Stimulated activated memory B cell treated with anti-CD40 and anti-IgM and Interleukin-4, amounts not matched to agents 10 μg/mL and 1 μg/mL and 100 μg/mL, for 72 hours (primary cell): ENCODE measurements at regions not wholly inside any gene's neighbourhood (a gene's known extent, or its start where the extent isn't known, plus 50 kb on each side); places are given as distances from the start of the nearest gene placed in this dataset.
"Not testable (repeated sequence)": the region's sequence is repeated elsewhere in the genome, so short reads cannot be mapped to it uniquely, and the experiment has no call there.

Source experiments
- ATAC-seq: fragments of 150-1000 bp; cut with Tn5 transposase; 2 replicates; pipeline ENCODE4 v1.10.0; 2021
- H3K27ac Mint-ChIP-seq: one replicate; pipeline ENCODE4 v1.8.0; 2022; ENCODE audit warnings: mild to moderate bottlenecking, mixed read lengths
- H3K27me3 Mint-ChIP-seq: one replicate; pipeline ENCODE4 v1.8.0; 2022; ENCODE audit warnings: mixed read lengths
- H3K36me3 Mint-ChIP-seq: one replicate; pipeline ENCODE4 v1.8.0; 2022; ENCODE audit warnings: mixed read lengths
- H3K4me1 Mint-ChIP-seq: one replicate; pipeline ENCODE4 v1.8.0; 2022; ENCODE audit warnings: mixed read lengths
- H3K4me3 Mint-ChIP-seq: one replicate; pipeline ENCODE4 v1.8.0; 2022; ENCODE audit warnings: mild to moderate bottlenecking, moderate library complexity, mixed read lengths
- H3K9me3 Mint-ChIP-seq: one replicate; pipeline ENCODE4 v1.8.0; 2022; ENCODE audit warnings: mixed read lengths

GRCh38 chr1:14347776-14348175, 250.7 kb upstream of the KAZN start:
- Mint-ChIP-seq H3K27ac (no peak overlapping the region), H3K4me1 (no peaks in the 10 kb centered on the region), H3K4me3 (no peak overlapping the region), H3K27me3 (peaks cover under 1% of the 10 kb centered on the region), H3K36me3 (no peaks in the 10 kb centered on the region), H3K9me3 (no peaks in the 10 kb centered on the region)
- ATAC-seq, result no peak

GRCh38 chr1:14350197-14350596, 248.3 kb upstream of the KAZN start:
- ATAC-seq, result no peak
- Mint-ChIP-seq H3K9me3 (peaks cover 3% of the 10 kb centered on the region), H3K36me3 (no peaks in the 10 kb centered on the region), H3K27me3 (no peaks in the 10 kb centered on the region), H3K4me1 (no peaks in the 10 kb centered on the region), H3K4me3 (no peak overlapping the region), H3K27ac (no peak overlapping the region)

- Mint-ChIP-seq H3K9me3 (peaks cover 6% of the 10 kb centered on the region), H3K4me1 (no peaks in the 10 kb centered on the region), H3K27me3 (no peaks in the 10 kb centered on the region), H3K36me3 (no peaks in the 10 kb centered on the region), H3K27ac (no peak overlapping the region), H3K4me3 (no peak overlapping the region)
- no peak for ATAC-seq
Measured at GRCh38 chr1:14352897-14353296, 245.6 kb upstream of the KAZN start.

GRCh38 chr1:14361005-14361404, 237.5 kb upstream of the KAZN start:
- not testable (repeated sequence) for H3K9me3 Mint-ChIP-seq, H3K4me3 Mint-ChIP-seq, H3K36me3 Mint-ChIP-seq, ATAC-seq, H3K4me1 Mint-ChIP-seq, H3K27ac Mint-ChIP-seq
- H3K27me3 Mint-ChIP-seq, result peaks cover 24% of the 10 kb centered on the region

- Mint-ChIP-seq H3K27me3 (peaks cover 24% of the 10 kb centered on the region), H3K36me3 (no peaks in the 10 kb centered on the region), H3K27ac (no peak overlapping the region), H3K9me3 (peaks cover 8% of the 10 kb centered on the region), H3K4me1 (no peaks in the 10 kb centered on the region), H3K4me3 (no peak overlapping the region)
- no peak for ATAC-seq
Measured at GRCh38 chr1:14362331-14362730, 236.2 kb upstream of the KAZN start.

- no peaks in the 10 kb centered on the region for H3K4me1 Mint-ChIP-seq
Measured at GRCh38 chr1:14363036-14363590, 235.4 kb upstream of the KAZN start.

GRCh38 chr1:14363707-14364413, 234.6 kb upstream of the KAZN start:
- peaks cover 24% of the 10 kb centered on the region for H3K27me3 Mint-ChIP-seq
- peaks cover 3% of the 10 kb centered on the region for H3K9me3 Mint-ChIP-seq
- no peaks in the 10 kb centered on the region for H3K36me3 Mint-ChIP-seq
- no peak for ATAC-seq
- no peak overlapping the region for H3K27ac Mint-ChIP-seq
- no peaks in the 10 kb centered on the region for H3K4me1 Mint-ChIP-seq
- H3K4me3 Mint-ChIP-seq, result no peak overlapping the region

More at GRCh38 chr1:14363036-14363590, 235.4 kb upstream of the KAZN start:
- H3K27ac Mint-ChIP-seq, result no peak overlapping the region
- no peak overlapping the region for H3K4me3 Mint-ChIP-seq
- peaks cover 24% of the 10 kb centered on the region for H3K27me3 Mint-ChIP-seq
- no peak for ATAC-seq
- H3K9me3 Mint-ChIP-seq, result peaks cover 8% of the 10 kb centered on the region
- H3K36me3 Mint-ChIP-seq, result no peaks in the 10 kb centered on the region

GRCh38 chr1:14365301-14365988, 233.0 kb upstream of the KAZN start:
- ATAC-seq, result no peak
- H3K27me3 Mint-ChIP-seq, result peaks cover 24% of the 10 kb centered on the region
- H3K9me3 Mint-ChIP-seq, result peaks cover 3% of the 10 kb centered on the region
- H3K4me3 Mint-ChIP-seq, result no peak overlapping the region
- H3K36me3 Mint-ChIP-seq, result no peaks in the 10 kb centered on the region
- no peak overlapping the region for H3K27ac Mint-ChIP-seq
- no peaks in the 10 kb centered on the region for H3K4me1 Mint-ChIP-seq

GRCh38 chr1:14366091-14367018, 232.1 kb upstream of the KAZN start:
- Mint-ChIP-seq H3K4me3 (no peak overlapping the region), H3K36me3 (no peaks in the 10 kb centered on the region), H3K27me3 (peaks cover 24% of the 10 kb centered on the region), H3K4me1 (no peaks in the 10 kb centered on the region), H3K9me3 (peaks cover 3% of the 10 kb centered on the region), H3K27ac (no peak overlapping the region)
- no peak for ATAC-seq

GRCh38 chr1:14367451-14367850, 231.0 kb upstream of the KAZN start:
- ATAC-seq, result no peak
- H3K36me3 Mint-ChIP-seq, result no peaks in the 10 kb centered on the region
- peaks cover 3% of the 10 kb centered on the region for H3K9me3 Mint-ChIP-seq
- H3K27me3 Mint-ChIP-seq, result peaks cover 14% of the 10 kb centered on the region
- no peak overlapping the region for H3K27ac Mint-ChIP-seq
- no peak overlapping the region for H3K4me3 Mint-ChIP-seq
- no peaks in the 10 kb centered on the region for H3K4me1 Mint-ChIP-seq

- ATAC-seq, result no peak
- no peaks in the 10 kb centered on the region for H3K36me3 Mint-ChIP-seq
- no peak overlapping the region for H3K27ac Mint-ChIP-seq
- no peaks in the 10 kb centered on the region for H3K4me1 Mint-ChIP-seq
- peaks cover 2% of the 10 kb centered on the region for H3K9me3 Mint-ChIP-seq
- H3K27me3 Mint-ChIP-seq, result peaks cover 5% of the 10 kb centered on the region
- no peak overlapping the region for H3K4me3 Mint-ChIP-seq
Measured at GRCh38 chr1:14369526-14370213, 228.8 kb upstream of the KAZN start.

- Mint-ChIP-seq H3K27ac (no peak overlapping the region), H3K27me3 (no peaks in the 10 kb centered on the region), H3K9me3 (no peaks in the 10 kb centered on the region), H3K4me1 (no peaks in the 10 kb centered on the region), H3K36me3 (no peaks in the 10 kb centered on the region), H3K4me3 (no peak overlapping the region)
- ATAC-seq, result no peak
Measured at GRCh38 chr1:14371771-14372497, 226.6 kb upstream of the KAZN start.

GRCh38 chr1:14372526-14372925, 226.0 kb upstream of the KAZN start:
- H3K9me3 Mint-ChIP-seq, result no peaks in the 10 kb centered on the region
- H3K4me3 Mint-ChIP-seq, result no peak overlapping the region
- H3K27me3 Mint-ChIP-seq, result no peaks in the 10 kb centered on the region
- H3K36me3 Mint-ChIP-seq, result no peaks in the 10 kb centered on the region
- H3K27ac Mint-ChIP-seq, result no peak overlapping the region
- H3K4me1 Mint-ChIP-seq, result no peaks in the 10 kb centered on the region
- ATAC-seq, result no peak

- ATAC-seq, result no peak
- Mint-ChIP-seq H3K9me3 (no peaks in the 10 kb centered on the region), H3K27me3 (no peaks in the 10 kb centered on the region), H3K4me1 (no peaks in the 10 kb centered on the region), H3K36me3 (no peaks in the 10 kb centered on the region), H3K4me3 (no peak overlapping the region), H3K27ac (no peak overlapping the region)
Measured at GRCh38 chr1:14373081-14373758, 225.3 kb upstream of the KAZN start.
